SK-N-SH (cell line): ENCODE measurements at regions not wholly inside any gene's neighbourhood (a gene's known extent, or its start where the extent isn't known, plus 50 kb on each side); places are given as distances from the start of the nearest gene placed in this dataset.
A peak's percentile ranks its signal among the peaks of the same experiment; 100 is the strongest.

ENCODE experiments used
- CTCF ChIA-PET: fragments of 300-600, 350-600 bp; formaldehyde crosslinking; extraction: SDS; loops from one replicate; lab custom pipeline; 2021; lab: Yijun Ruan, JAX
- POLR2A ChIA-PET: fragments of 350-600 bp; sonication (Branson Sonifier 250); formaldehyde crosslinking; extraction: SDS; loops from one replicate; lab custom pipeline; 2020; ENCODE audit warnings: antibody characterized with exemption, inconsistent platforms; lab: Yijun Ruan, JAX
- DNase-seq: peaks from one replicate; pipeline ENCODE4 v3.0.0; 2012
- H2AFZ ChIP-seq: fragments of 200-600 bp; sonication (generic); 2 replicates; pipeline ENCODE4 v1.8.1; 2016; ENCODE audit warnings: antibody characterized with exemption, mild to moderate bottlenecking, low read depth
- H3F3A ChIP-seq: fragments of 200-600 bp; sonication (generic); replicated peaks from 2 replicates; pipeline ENCODE3; 2016; ENCODE audit warnings: antibody characterized with exemption, mild to moderate bottlenecking; ENCODE audit not compliant: insufficient read depth
- H3K27ac ChIP-seq, 2 experiments: fragments of 200-500 bp in 1 of 2; fragments of 200-600 bp in 1 of 2; sonication (Bioruptor generic) in 1 of 2; sonication (generic), shearing (Covaris generic) in 1 of 2; 2 replicates each; pipeline versions ENCODE4 v1.5.1 to v1.6.1; 2014 to 2016; ENCODE audit warnings: low read depth in 2 of 2, inconsistent platforms in 1 of 2, low read length in 1 of 2, mild to moderate bottlenecking in 1 of 2, mixed read lengths in 1 of 2
- H3K27me3 ChIP-seq: fragments of 200-600 bp; sonication (generic), shearing (Covaris generic); 2 replicates; pipeline ENCODE4 v1.6.1; 2016; ENCODE audit warnings: mixed run types; ENCODE audit not compliant: insufficient read depth
- H3K36me3 ChIP-seq, 2 experiments: fragments of 200-500 bp in 1 of 2; fragments of 200-600 bp in 1 of 2; sonication (Bioruptor generic) in 1 of 2; sonication (generic) in 1 of 2; replicated peaks in 1 of 2; 2 replicates each; pipeline versions ENCODE3 to v1.5.1; 2014 to 2016; ENCODE audit warnings: low read length in 1 of 2, mild to moderate bottlenecking in 1 of 2; ENCODE audit not compliant: insufficient read depth in 2 of 2, control insufficient read depth in 1 of 2
- H3K4me1 ChIP-seq, 2 experiments: fragments of 200-500 bp in 1 of 2; fragments of 200-600 bp in 1 of 2; sonication (Bioruptor generic) in 1 of 2; sonication (generic), shearing (Covaris generic) in 1 of 2; 2 replicates each; pipeline versions ENCODE4 v1.5.1 to v1.6.1; 2014 to 2016; ENCODE audit warnings: low read depth in 1 of 2, low read length in 1 of 2, mixed run types in 1 of 2; ENCODE audit not compliant: insufficient read depth in 2 of 2, control insufficient read depth in 1 of 2
- H3K4me2 ChIP-seq: fragments of 200-600 bp; sonication (generic), shearing (Covaris generic); 2 replicates; pipeline ENCODE4 v1.6.1; 2017; ENCODE audit warnings: mixed run types
- H3K4me3 ChIP-seq, 2 experiments: fragments of 200-500 bp in 1 of 2; fragments of 200-600 bp in 1 of 2; sonication (Bioruptor generic) in 1 of 2; sonication (generic), shearing (Covaris generic) in 1 of 2; 2 replicates each; pipeline versions ENCODE4 v1.5.1 to v1.8.1; 2014 to 2016; ENCODE audit warnings: low read depth in 2 of 2, inconsistent platforms in 1 of 2, low read length in 1 of 2, mild to moderate bottlenecking in 1 of 2, mixed read lengths in 1 of 2, moderate library complexity in 1 of 2
- H3K79me2 ChIP-seq: fragments of 200-600 bp; sonication (generic); 2 replicates; pipeline ENCODE4 v1.8.1; 2017; ENCODE audit warnings: mild to moderate bottlenecking; ENCODE audit not compliant: insufficient read depth
- H3K9ac ChIP-seq: fragments of 200-600 bp; sonication (generic); 2 replicates; pipeline ENCODE4 v1.6.1; 2017; ENCODE audit warnings: mixed run types
- H3K9me2 ChIP-seq: fragments of 200-600 bp; sonication (generic); 2 replicates; pipeline ENCODE4 v1.6.1; 2017; ENCODE audit warnings: mixed run types
- H3K9me3 ChIP-seq: fragments of 200-600 bp; sonication (generic); 2 replicates; pipeline ENCODE4 v1.6.1; 2017; ENCODE audit warnings: mixed run types, mild to moderate bottlenecking, moderate library complexity
- H4K20me1 ChIP-seq: fragments of 200-600 bp; sonication (generic); 2 replicates; pipeline ENCODE4 v1.6.1; 2017; ENCODE audit warnings: mild to moderate bottlenecking, mixed run types; ENCODE audit not compliant: insufficient read depth
- CHD2 ChIP-seq: fragments of 150-350 bp; IDR thresholded peaks from 2 replicates; pipeline ENCODE4 v1.6.1; 2018; ENCODE audit warnings: low read length; ENCODE audit not compliant: partially characterized antibody
- CTCF ChIP-seq: fragments of 200-600 bp; sonication (generic); IDR thresholded peaks from 2 replicates; pipeline ENCODE4 v1.6.1; 2017; ENCODE audit warnings: antibody characterized with exemption, mild to moderate bottlenecking, moderate library complexity
- ELF1 ChIP-seq: IDR thresholded peaks from 2 replicates; pipeline ENCODE4 v1.4.0; 2012
- EZH2phosphoT487 ChIP-seq: fragments of 200-600 bp; sonication (generic); IDR thresholded peaks from 2 replicates; pipeline ENCODE4 v1.6.1; 2017; ENCODE audit warnings: low read depth, mixed run types, mild to moderate bottlenecking, antibody characterized with exemption, moderate library complexity, borderline replicate concordance
- FOXJ3 ChIP-seq: sonication (generic); formaldehyde crosslinking; IDR thresholded peaks from 2 replicates; pipeline ENCODE4 v1.5.1; 2020; ENCODE audit warnings: mild to moderate bottlenecking, missing genetic modification reagents
- FOXM1 ChIP-seq: IDR thresholded peaks from 2 replicates; pipeline ENCODE4 v1.4.0; 2012; ENCODE audit warnings: low read depth, mild to moderate bottlenecking
- GABPA ChIP-seq: IDR thresholded peaks from 2 replicates; pipeline ENCODE4 v1.4.0; 2012; ENCODE audit warnings: low read depth, mild to moderate bottlenecking
- GATA2 ChIP-seq: sonication (generic); formaldehyde crosslinking; IDR thresholded peaks from 2 replicates; pipeline ENCODE4 v1.5.0; 2020; ENCODE audit warnings: mild to moderate bottlenecking, missing genetic modification reagents
- JUND ChIP-seq: IDR thresholded peaks from 2 replicates; pipeline ENCODE4 v1.4.0; 2012
- MAX ChIP-seq: IDR thresholded peaks from 2 replicates; pipeline ENCODE4 v1.4.0; 2012; ENCODE audit warnings: low read depth
- MEF2A ChIP-seq: IDR thresholded peaks from 2 replicates; pipeline ENCODE4 v1.4.0; 2012; ENCODE audit warnings: low read depth, borderline replicate concordance
- NFIC ChIP-seq: IDR thresholded peaks from 2 replicates; pipeline ENCODE4 v1.4.0; 2012; ENCODE audit warnings: borderline replicate concordance
- POLR2AphosphoS5 ChIP-seq: IDR thresholded peaks from 2 replicates; pipeline ENCODE4 v1.6.1; 2012; ENCODE audit warnings: low read depth, low read length
- RAD21 ChIP-seq: IDR thresholded peaks from 2 replicates; pipeline ENCODE4 v1.6.1; 2012; ENCODE audit warnings: mild to moderate bottlenecking, low read length
- RCOR1 ChIP-seq: fragments of 150-350 bp; IDR thresholded peaks from 2 replicates; pipeline ENCODE4 v1.6.1; 2017; ENCODE audit warnings: antibody characterized with exemption, low read length
- REST ChIP-seq: IDR thresholded peaks from 2 replicates; pipeline ENCODE4 v1.6.1; 2012; ENCODE audit warnings: mild to moderate bottlenecking, low read depth, low read length, moderate library complexity
- RXRA ChIP-seq: IDR thresholded peaks from 2 replicates; pipeline ENCODE4 v1.4.0; 2012; ENCODE audit warnings: low read depth, mild to moderate bottlenecking, borderline replicate concordance
- SMC3 ChIP-seq: IDR thresholded peaks from 2 replicates; pipeline ENCODE4 v1.6.1; 2012; ENCODE audit warnings: low read depth, low read length, improper control_type of control experiment
- TAF1 ChIP-seq: IDR thresholded peaks from 2 replicates; pipeline ENCODE4 v1.6.1; 2012; ENCODE audit warnings: low read depth, mild to moderate bottlenecking, low read length, moderate library complexity, borderline replicate concordance
- TCF12 ChIP-seq: IDR thresholded peaks from 2 replicates; pipeline ENCODE4 v1.4.0; 2012
- TEAD4 ChIP-seq: IDR thresholded peaks from 2 replicates; pipeline ENCODE4 v1.4.0; 2012; ENCODE audit warnings: mild to moderate bottlenecking, borderline replicate concordance; ENCODE audit not compliant: insufficient read depth
- USF2 ChIP-seq: fragments of 150-350 bp; IDR thresholded peaks from 2 replicates; pipeline ENCODE4 v1.6.1; 2017; ENCODE audit warnings: antibody characterized with exemption, low read length, low read depth, borderline replicate concordance
- YY1 ChIP-seq: IDR thresholded peaks from 2 replicates; pipeline ENCODE4 v1.4.0; 2012; ENCODE audit warnings: low read depth, mild to moderate bottlenecking
- ZBTB33 ChIP-seq: IDR thresholded peaks from 2 replicates; pipeline ENCODE4 v1.4.0; 2012; ENCODE audit warnings: low read depth, borderline replicate concordance

- TF ChIP-seq SMC3 (no peak), REST (no peak), FOXJ3 (no peak), RXRA (no peak), MAX (no peak), USF2 (no peak), ZBTB33 (no peak), YY1 (no peak), NFIC (peak; percentile 76), CHD2 (no peak), TCF12 (peak; percentile 61; the same call in 1 of the 2 replicates), RAD21 (no peak), GABPA (no peak), RCOR1 (no peak), POLR2AphosphoS5 (no peak), EZH2phosphoT487 (no peak)
Measured at GRCh38 chr12:83985084-83985483, 927.5 kb downstream of the SLC6A15 start (continued).

GRCh38 chr12:83980398-83980797, 932.2 kb downstream of the SLC6A15 start:
- Histone ChIP-seq H4K20me1 (no peaks in the 10 kb centered on the region), H3K36me3 (no peaks in the 10 kb centered on the region), H2AFZ (no peak overlapping the region), H3K9me2 (no peaks in the 10 kb centered on the region), H3F3A (no peaks in the 10 kb centered on the region), H3K9ac (no peak overlapping the region), H3K79me2 (no peaks in the 10 kb centered on the region), H3K27me3 (no peaks in the 10 kb centered on the region), H3K27ac (no peak overlapping the region), H3K4me1 (no peaks in the 10 kb centered on the region; a peak in 1 of 4 replicates), H3K4me3 (no peak overlapping the region), H3K4me2 (no peak overlapping the region), H3K9me3 (no peaks in the 10 kb centered on the region; the same call in 1 of the 2 replicates)
- DNase-seq: no peak
- ChIA-PET CTCF (no interaction called here), POLR2A (no interaction called here)
- TF ChIP-seq SMC3 (no peak), CTCF (no peak), MAX (no peak), CHD2 (no peak), ELF1 (no peak), NFIC (no peak), JUND (no peak), FOXM1 (no peak), TAF1 (no peak), MEF2A (no peak), RAD21 (no peak), GATA2 (CRISPR knock-in tag) (no peak), TEAD4 (no peak), YY1 (no peak)
